Osteocyte (in vitro differentiated cells): ENCODE measurements at regions not wholly inside any gene's neighbourhood (a gene's known extent, or its start where the extent isn't known, plus 50 kb on each side); places are given as distances from the start of the nearest gene placed in this dataset.

ENCODE experiments used
- DNase-seq: peaks from one replicate; pipeline ENCODE4 v3.0.0; 2021; ENCODE audit warnings: mixed read lengths; ENCODE audit not compliant: unreplicated experiment; ENCODE audit errors: extremely low spot score
- H3K27ac Mint-ChIP-seq: one replicate; pipeline ENCODE4 v1.8.0; 2021; ENCODE audit warnings: mild to moderate bottlenecking, mixed read lengths; ENCODE audit not compliant: unreplicated experiment
- H3K27me3 Mint-ChIP-seq: one replicate; pipeline ENCODE4 v1.8.0; 2021; ENCODE audit warnings: mixed read lengths; ENCODE audit not compliant: unreplicated experiment
- H3K36me3 Mint-ChIP-seq: one replicate; pipeline ENCODE4 v1.8.0; 2021; ENCODE audit warnings: mixed read lengths; ENCODE audit not compliant: unreplicated experiment
- H3K4me1 Mint-ChIP-seq: one replicate; pipeline ENCODE4 v1.8.0; 2021; ENCODE audit warnings: mixed read lengths; ENCODE audit not compliant: unreplicated experiment
- H3K4me3 Mint-ChIP-seq: one replicate; pipeline ENCODE4 v1.8.0; 2021; ENCODE audit warnings: mild to moderate bottlenecking, moderate library complexity, mixed read lengths; ENCODE audit not compliant: unreplicated experiment
- H3K9me3 Mint-ChIP-seq: one replicate; pipeline ENCODE4 v1.8.0; 2021; ENCODE audit warnings: mixed read lengths; ENCODE audit not compliant: unreplicated experiment
- CTCF ChIP-seq: fragments of 200-600 bp; sonication (generic); IDR thresholded peaks from 2 replicates; pipeline ENCODE4 v1.5.0; 2021; ENCODE audit warnings: antibody characterized with exemption, mild to moderate bottlenecking, moderate library complexity

GRCh38 chr10:107740962-107741690, 576.6 kb upstream of the SORCS1 start:
- DNase-seq = no peak
- no peak overlapping the region for H3K27ac Mint-ChIP-seq

GRCh38 chr10:107739951-107740350, 575.4 kb upstream of the SORCS1 start:
- Mint-ChIP-seq H3K9me3 (peaks cover 49% of the 10 kb centered on the region), H3K4me1 (no peaks in the 10 kb centered on the region), H3K27ac (no peak overlapping the region), H3K27me3 (no peaks in the 10 kb centered on the region), H3K36me3 (no peaks in the 10 kb centered on the region), H3K4me3 (no peak overlapping the region)
- DNase-seq = no peak
- TF ChIP-seq CTCF = no peak

More at GRCh38 chr10:107740962-107741690, 576.6 kb upstream of the SORCS1 start:
- Mint-ChIP-seq H3K9me3 (peaks cover 50% of the 10 kb centered on the region), H3K27me3 (no peaks in the 10 kb centered on the region), H3K36me3 (no peaks in the 10 kb centered on the region), H3K4me1 (no peaks in the 10 kb centered on the region), H3K4me3 (no peak overlapping the region)
- TF ChIP-seq CTCF = no peak

- no peaks in the 10 kb centered on the region for H3K4me1 Mint-ChIP-seq
- no peak overlapping the region for H3K27ac Mint-ChIP-seq
- no peak for DNase-seq
- H3K27me3 Mint-ChIP-seq = no peaks in the 10 kb centered on the region
- H3K36me3 Mint-ChIP-seq = no peaks in the 10 kb centered on the region
- no peak overlapping the region for H3K4me3 Mint-ChIP-seq
- TF ChIP-seq CTCF = no peak
- peaks cover 64% of the 10 kb centered on the region for H3K9me3 Mint-ChIP-seq
Observed at GRCh38 chr10:107733328-107734130, 569.0 kb upstream of the SORCS1 start.

- no peak overlapping the region for H3K27ac Mint-ChIP-seq
- DNase-seq = no peak
- H3K36me3 Mint-ChIP-seq = no peaks in the 10 kb centered on the region
- no peaks in the 10 kb centered on the region for H3K4me1 Mint-ChIP-seq
- H3K27me3 Mint-ChIP-seq = no peaks in the 10 kb centered on the region
- H3K9me3 Mint-ChIP-seq = peaks cover 51% of the 10 kb centered on the region
- no peak overlapping the region for H3K4me3 Mint-ChIP-seq
- TF ChIP-seq CTCF = no peak
Observed at GRCh38 chr10:107732045-107732444, 567.5 kb upstream of the SORCS1 start.

- Mint-ChIP-seq H3K4me3 (no peak overlapping the region), H3K36me3 (no peaks in the 10 kb centered on the region), H3K4me1 (no peaks in the 10 kb centered on the region), H3K9me3 (peaks cover 43% of the 10 kb centered on the region), H3K27ac (no peak overlapping the region), H3K27me3 (no peaks in the 10 kb centered on the region)
- no peak for TF ChIP-seq CTCF
- DNase-seq = no peak
Observed at GRCh38 chr10:107728807-107729206, 564.3 kb upstream of the SORCS1 start.
